Activated naive CD4-positive, alpha-beta T cell treated with anti-CD3 and anti-CD28 coated beads, Interleukin-2, amount 10 ng/mL, durations not matched to agents 7 days and 5 days (primary cell): ENCODE measurements at regions not wholly inside any gene's neighbourhood (a gene's known extent, or its start where the extent isn't known, plus 50 kb on each side); places are given as distances from the start of the nearest gene placed in this dataset.

Experiments used
- CTCF ChIA-PET: fragments of 350-600 bp; sonication (Branson Sonifier 250); formaldehyde crosslinking; loops from one replicate; lab custom pipeline; 2021; ENCODE audit warnings: antibody characterized with exemption; lab: Charles Lee
- DNase-seq: peaks from one replicate; pipeline ENCODE4 v3.0.0-alpha.2; 2020
- H3K27ac Mint-ChIP-seq: one replicate; pipeline ENCODE4 v1.8.0; 2021; ENCODE audit warnings: mild to moderate bottlenecking, moderate library complexity, mixed read lengths
- H3K27me3 Mint-ChIP-seq: one replicate; pipeline ENCODE4 v1.8.0; 2021; ENCODE audit warnings: mild to moderate bottlenecking, mixed read lengths
- H3K36me3 Mint-ChIP-seq: one replicate; pipeline ENCODE4 v1.8.0; 2021; ENCODE audit warnings: mixed read lengths
- H3K4me1 Mint-ChIP-seq: one replicate; pipeline ENCODE4 v1.8.0; 2021; ENCODE audit warnings: mixed read lengths
- H3K4me3 Mint-ChIP-seq: one replicate; pipeline ENCODE4 v1.8.0; 2021; ENCODE audit warnings: mild to moderate bottlenecking, moderate library complexity, mixed read lengths
- H3K9me3 Mint-ChIP-seq: one replicate; pipeline ENCODE4 v1.8.0; 2021; ENCODE audit warnings: mixed read lengths

- DNase-seq: no peak
- CTCF ChIA-PET: no interaction called here
- Mint-ChIP-seq H3K4me1 (no peaks in the 10 kb centered on the region), H3K27me3 (no peaks in the 10 kb centered on the region), H3K36me3 (no peaks in the 10 kb centered on the region), H3K4me3 (no peak overlapping the region), H3K9me3 (peaks cover 4% of the 10 kb centered on the region), H3K27ac (no peak overlapping the region)
These were observed 286.9 kb upstream of the BMP2 start for GRCh38 chr20:6480328-6481200.

- Mint-ChIP-seq H3K4me3 (no peak overlapping the region), H3K36me3 (no peaks in the 10 kb centered on the region), H3K27ac (no peak overlapping the region), H3K4me1 (no peaks in the 10 kb centered on the region), H3K9me3 (peaks cover 4% of the 10 kb centered on the region), H3K27me3 (no peaks in the 10 kb centered on the region)
- DNase-seq: no peak
- CTCF ChIA-PET: no interaction called here
These were observed 294.3 kb upstream of the BMP2 start for GRCh38 chr20:6473197-6473596.

GRCh38 chr20:6471871-6472270 is 295.6 kb upstream of the BMP2 start:
- H3K9me3 Mint-ChIP-seq: peaks cover 3% of the 10 kb centered on the region
- no peaks in the 10 kb centered on the region for H3K4me1 Mint-ChIP-seq
- H3K27me3 Mint-ChIP-seq: no peaks in the 10 kb centered on the region
- no peaks in the 10 kb centered on the region for H3K36me3 Mint-ChIP-seq
- no peak overlapping the region for H3K4me3 Mint-ChIP-seq
- no peak for DNase-seq
- CTCF ChIA-PET: no interaction called here
- no peak overlapping the region for H3K27ac Mint-ChIP-seq

- no peaks in the 10 kb centered on the region for H3K4me1 Mint-ChIP-seq
- H3K9me3 Mint-ChIP-seq: peaks cover 3% of the 10 kb centered on the region
- no peak overlapping the region for H3K27ac Mint-ChIP-seq
- no peaks in the 10 kb centered on the region for H3K36me3 Mint-ChIP-seq
- CTCF ChIA-PET: no interaction called here
- H3K27me3 Mint-ChIP-seq: no peaks in the 10 kb centered on the region
- H3K4me3 Mint-ChIP-seq: no peak overlapping the region
- no peak for DNase-seq
These were observed 296.3 kb upstream of the BMP2 start for GRCh38 chr20:6471110-6471647.

GRCh38 chr20:6469695-6470094 is 297.8 kb upstream of the BMP2 start:
- H3K4me1 Mint-ChIP-seq: no peaks in the 10 kb centered on the region
- CTCF ChIA-PET: no interaction called here
- H3K4me3 Mint-ChIP-seq: no peak overlapping the region
- no peak for DNase-seq
- H3K36me3 Mint-ChIP-seq: no peaks in the 10 kb centered on the region
- H3K27ac Mint-ChIP-seq: no peak overlapping the region
- H3K9me3 Mint-ChIP-seq: no peaks in the 10 kb centered on the region
- H3K27me3 Mint-ChIP-seq: no peaks in the 10 kb centered on the region

GRCh38 chr20:6468423-6469116 is 298.9 kb upstream of the BMP2 start:
- Mint-ChIP-seq H3K4me1 (no peaks in the 10 kb centered on the region), H3K27ac (no peak overlapping the region), H3K9me3 (peaks cover 2% of the 10 kb centered on the region), H3K4me3 (no peak overlapping the region), H3K27me3 (no peaks in the 10 kb centered on the region), H3K36me3 (no peaks in the 10 kb centered on the region)
- no peak for DNase-seq
- CTCF ChIA-PET: no interaction called here

GRCh38 chr20:6467562-6467961 is 299.9 kb upstream of the BMP2 start:
- no peak overlapping the region for H3K27ac Mint-ChIP-seq
- no peaks in the 10 kb centered on the region for H3K27me3 Mint-ChIP-seq
- DNase-seq: no peak
- no peaks in the 10 kb centered on the region for H3K36me3 Mint-ChIP-seq
- no peak overlapping the region for H3K4me3 Mint-ChIP-seq
- peaks cover 2% of the 10 kb centered on the region for H3K9me3 Mint-ChIP-seq
- H3K4me1 Mint-ChIP-seq: no peaks in the 10 kb centered on the region
- CTCF ChIA-PET: no interaction called here

GRCh38 chr20:6466075-6466810 is 301.2 kb upstream of the BMP2 start:
- Mint-ChIP-seq H3K36me3 (no peaks in the 10 kb centered on the region), H3K27me3 (no peaks in the 10 kb centered on the region), H3K4me1 (no peaks in the 10 kb centered on the region), H3K4me3 (no peak overlapping the region), H3K9me3 (peaks cover 2% of the 10 kb centered on the region), H3K27ac (no peak overlapping the region)
- no peak for DNase-seq
- CTCF ChIA-PET: no interaction called here

- H3K27ac Mint-ChIP-seq: no peak overlapping the region
- peaks cover 3% of the 10 kb centered on the region for H3K9me3 Mint-ChIP-seq
- H3K4me3 Mint-ChIP-seq: no peak overlapping the region
- H3K36me3 Mint-ChIP-seq: no peaks in the 10 kb centered on the region
- no peaks in the 10 kb centered on the region for H3K4me1 Mint-ChIP-seq
- no peaks in the 10 kb centered on the region for H3K27me3 Mint-ChIP-seq
- no peak for DNase-seq
- CTCF ChIA-PET: no interaction called here
These were observed 316.6 kb upstream of the BMP2 start for GRCh38 chr20:6450841-6451240.

GRCh38 chr20:6440443-6440799 is 317.6 kb upstream of the FERMT1 start:
- no peaks in the 10 kb centered on the region for H3K9me3 Mint-ChIP-seq
- H3K4me3 Mint-ChIP-seq: no peak overlapping the region
- CTCF ChIA-PET: no interaction called here
- no peaks in the 10 kb centered on the region for H3K36me3 Mint-ChIP-seq
- no peak for DNase-seq
- H3K27me3 Mint-ChIP-seq: no peaks in the 10 kb centered on the region
- H3K4me1 Mint-ChIP-seq: no peaks in the 10 kb centered on the region
- no peak overlapping the region for H3K27ac Mint-ChIP-seq

- H3K27me3 Mint-ChIP-seq: no peaks in the 10 kb centered on the region
- no peaks in the 10 kb centered on the region for H3K36me3 Mint-ChIP-seq
- no peaks in the 10 kb centered on the region for H3K4me1 Mint-ChIP-seq
- CTCF ChIA-PET: no interaction called here
- DNase-seq: no peak
- H3K4me3 Mint-ChIP-seq: no peak overlapping the region
- no peaks in the 10 kb centered on the region for H3K9me3 Mint-ChIP-seq
- no peak overlapping the region for H3K27ac Mint-ChIP-seq
These were observed 317.1 kb upstream of the FERMT1 start for GRCh38 chr20:6439737-6440442.

- H3K36me3 Mint-ChIP-seq: no peaks in the 10 kb centered on the region
- no peak overlapping the region for H3K27ac Mint-ChIP-seq
- no peak for DNase-seq
- H3K4me1 Mint-ChIP-seq: no peaks in the 10 kb centered on the region
- no peaks in the 10 kb centered on the region for H3K27me3 Mint-ChIP-seq
- CTCF ChIA-PET: no interaction called here
- peaks cover 2% of the 10 kb centered on the region for H3K9me3 Mint-ChIP-seq
- no peak overlapping the region for H3K4me3 Mint-ChIP-seq
These were observed 311.3 kb upstream of the FERMT1 start for GRCh38 chr20:6434131-6434530.

GRCh38 chr20:6430381-6430780 is 307.6 kb upstream of the FERMT1 start:
- no peak for DNase-seq
- Mint-ChIP-seq H3K9me3 (peaks cover 2% of the 10 kb centered on the region), H3K4me1 (no peaks in the 10 kb centered on the region), H3K4me3 (no peak overlapping the region), H3K36me3 (no peaks in the 10 kb centered on the region), H3K27me3 (no peaks in the 10 kb centered on the region), H3K27ac (no peak overlapping the region)
- CTCF ChIA-PET: no interaction called here

- Mint-ChIP-seq H3K27ac (no peak overlapping the region), H3K4me1 (no peaks in the 10 kb centered on the region), H3K36me3 (no peaks in the 10 kb centered on the region), H3K9me3 (peaks cover 2% of the 10 kb centered on the region), H3K27me3 (no peaks in the 10 kb centered on the region), H3K4me3 (no peak overlapping the region)
- DNase-seq: no peak
- CTCF ChIA-PET: no interaction called here
These were observed 303.6 kb upstream of the FERMT1 start for GRCh38 chr20:6426287-6426891.
